WTC11 (cell line): ENCODE measurements at regions not wholly inside any gene's neighbourhood (a gene's known extent, or its start where the extent isn't known, plus 50 kb on each side); places are given as distances from the start of the nearest gene placed in this dataset.

Experiments used
- ATAC-seq: fragments of 200-7000 bp; cut with Tn5 transposase; 2 replicates; pipeline ENCODE4 v1.10.0; 2021; ENCODE audit warnings: mild to moderate bottlenecking, moderate library complexity
- CTCF ChIA-PET: fragments of 300-600 bp; sonication (Branson Sonifier 250); formaldehyde crosslinking; loops from one replicate; lab custom pipeline; 2021; ENCODE audit warnings: antibody characterized with exemption; lab: Charles Lee
- POLR2A ChIA-PET: fragments of 350-600 bp; sonication (Branson Sonifier 250); formaldehyde crosslinking; loops from one replicate; lab custom pipeline; 2021; ENCODE audit warnings: antibody characterized with exemption; lab: Charles Lee
- DNase-seq: peaks from one replicate; pipeline ENCODE4 v3.0.0; 2021; ENCODE audit warnings: low spot score
- H3K27ac Mint-ChIP-seq: 2 replicates; pipeline ENCODE4 v1.8.0; 2021; ENCODE audit warnings: mixed read lengths
- H3K27me3 Mint-ChIP-seq: 2 replicates; pipeline ENCODE4 v1.8.0; 2021; ENCODE audit warnings: low read depth, mild to moderate bottlenecking, moderate library complexity, mixed read lengths
- H3K36me3 Mint-ChIP-seq: 2 replicates; pipeline ENCODE4 v1.8.0; 2021; ENCODE audit warnings: mixed read lengths
- H3K4me1 Mint-ChIP-seq: 2 replicates; pipeline ENCODE4 v1.8.0; 2022; ENCODE audit warnings: mixed read lengths
- H3K4me3 Mint-ChIP-seq: 2 replicates; pipeline ENCODE4 v1.8.0; 2021; ENCODE audit warnings: mild to moderate bottlenecking, moderate library complexity, mixed read lengths
- H3K9me3 Mint-ChIP-seq: 2 replicates; pipeline ENCODE4 v1.8.0; 2021; ENCODE audit warnings: mixed read lengths
- ATF3 ChIP-seq: sonication (generic); formaldehyde crosslinking; conservative IDR thresholded peaks from 2 replicates; pipeline ENCODE4 v1.8.1; 2022; ENCODE audit warnings: mild to moderate bottlenecking, missing genetic modification reagents
- CREB1 ChIP-seq: sonication (generic); formaldehyde crosslinking; IDR thresholded peaks from 2 replicates; pipeline ENCODE4 v1.8.0; 2023; ENCODE audit warnings: mild to moderate bottlenecking, missing genetic modification reagents
- CREM ChIP-seq: sonication (generic); formaldehyde crosslinking; IDR thresholded peaks from 2 replicates; pipeline ENCODE4 v1.8.1; 2022; ENCODE audit warnings: mild to moderate bottlenecking, missing genetic modification reagents, moderate library complexity
- E2F4 ChIP-seq: sonication (generic); formaldehyde crosslinking; IDR thresholded peaks from 2 replicates; pipeline ENCODE4 v1.8.1; 2022; ENCODE audit warnings: low read depth, mild to moderate bottlenecking, moderate library complexity, missing genetic modification reagents, borderline replicate concordance
- E2F5 ChIP-seq: sonication (generic); formaldehyde crosslinking; IDR thresholded peaks from 2 replicates; pipeline ENCODE4 v1.8.1; 2022; ENCODE audit warnings: mild to moderate bottlenecking, moderate library complexity, missing genetic modification reagents
- FOXP1 ChIP-seq: sonication (generic); formaldehyde crosslinking; IDR thresholded peaks from 2 replicates; pipeline ENCODE4 v1.8.0; 2022; ENCODE audit warnings: missing genetic modification reagents, mild to moderate bottlenecking, moderate library complexity, borderline replicate concordance
- GABPB1 ChIP-seq: sonication (generic); formaldehyde crosslinking; IDR thresholded peaks from 2 replicates; pipeline ENCODE4 v1.8.1; 2023; ENCODE audit warnings: mild to moderate bottlenecking, missing genetic modification reagents
- GTF2I ChIP-seq: fragments of 250-450 bp; sonication (Bioruptor Pico); conservative IDR thresholded peaks from 2 replicates; pipeline ENCODE4 v1.4.0; 2021; ENCODE audit warnings: mild to moderate bottlenecking
- HMGA2 ChIP-seq: fragments of 250-450 bp; sonication (Bioruptor Pico); IDR thresholded peaks from 2 replicates; pipeline ENCODE4 v1.4.0; 2021; ENCODE audit warnings: mild to moderate bottlenecking, moderate library complexity
- NFYB ChIP-seq: sonication (generic); formaldehyde crosslinking; conservative IDR thresholded peaks from 2 replicates; pipeline ENCODE4 v1.8.0; 2022; ENCODE audit warnings: low read depth, missing genetic modification reagents
- NR3C1 ChIP-seq: sonication (generic); formaldehyde crosslinking; conservative IDR thresholded peaks from 2 replicates; pipeline ENCODE4 v1.8.1; 2023; ENCODE audit warnings: low read depth, mild to moderate bottlenecking, missing genetic modification reagents
- PREB ChIP-seq: sonication (generic); formaldehyde crosslinking; IDR thresholded peaks from 2 replicates; pipeline ENCODE4 v1.8.1; 2022; ENCODE audit warnings: mild to moderate bottlenecking, missing genetic modification reagents, moderate library complexity, borderline replicate concordance
- SP1 ChIP-seq: sonication (generic); formaldehyde crosslinking; conservative IDR thresholded peaks from 2 replicates; pipeline ENCODE4 v1.8.1; 2022; ENCODE audit warnings: missing genetic modification reagents
- TEAD4 ChIP-seq: sonication (generic); formaldehyde crosslinking; IDR thresholded peaks from 2 replicates; pipeline ENCODE4 v1.8.0; 2022; ENCODE audit warnings: mild to moderate bottlenecking, missing genetic modification reagents
- TP53 ChIP-seq: sonication (generic); formaldehyde crosslinking; IDR thresholded peaks from 2 replicates; pipeline ENCODE4 v1.8.1; 2023; ENCODE audit warnings: mild to moderate bottlenecking, missing genetic modification reagents
- USF1 ChIP-seq: sonication (generic); formaldehyde crosslinking; IDR thresholded peaks from 2 replicates; pipeline ENCODE4 v1.8.0; 2022; ENCODE audit warnings: mild to moderate bottlenecking, missing genetic modification reagents
- ZBTB21 ChIP-seq: sonication (generic); formaldehyde crosslinking; IDR thresholded peaks from 2 replicates; pipeline ENCODE4 v1.8.1; 2023; ENCODE audit warnings: mild to moderate bottlenecking, missing genetic modification reagents, borderline replicate concordance
- ZMAT4 ChIP-seq: fragments of 250-450 bp; sonication (Bioruptor Pico); IDR thresholded peaks from 2 replicates; pipeline ENCODE4 v1.9.0; 2021; ENCODE audit warnings: mild to moderate bottlenecking
- ZNF138 ChIP-seq: sonication (generic); formaldehyde crosslinking; conservative IDR thresholded peaks from 2 replicates; pipeline ENCODE4 v1.8.1; 2022; ENCODE audit warnings: mild to moderate bottlenecking, moderate library complexity, missing genetic modification reagents
- ZNF423 ChIP-seq: fragments of 250-450 bp; sonication (Bioruptor Pico); IDR thresholded peaks from 2 replicates; pipeline ENCODE4 v2.1.2; 2022; ENCODE audit warnings: mild to moderate bottlenecking, moderate library complexity
- ZNF532 ChIP-seq: fragments of 250-450 bp; sonication (Bioruptor Pico); IDR thresholded peaks from 2 replicates; pipeline ENCODE4 v1.9.0; 2021; ENCODE audit warnings: mild to moderate bottlenecking, borderline replicate concordance
- ZNF671 ChIP-seq: fragments of 250-450 bp; sonication (Bioruptor Pico); IDR thresholded peaks from 2 replicates; pipeline ENCODE4 v1.8.0; 2021; ENCODE audit warnings: mild to moderate bottlenecking
- ZSCAN18 ChIP-seq: fragments of 250-450 bp; sonication (Bioruptor Pico); IDR thresholded peaks from 2 replicates; pipeline ENCODE4 v2.1.2; 2022; ENCODE audit warnings: mild to moderate bottlenecking, moderate library complexity

GRCh38 chr7:21999896-22000295 lies 54.2 kb upstream of the CDCA7L start (continued):
- TF ChIP-seq ZSCAN18 (no peak), NFYB (CRISPR knock-in tag) (no peak), GABPB1 (no peak), ZMAT4 (CRISPR knock-in tag) (no peak), PREB (CRISPR knock-in tag) (no peak), ZBTB21 (CRISPR knock-in tag) (no peak), TEAD4 (no peak)
- TF ChIP-seq, all 79 proteins: peak for 0

- ATAC-seq, result no peak
- peaks cover 7% of the 10 kb centered on the region for H3K4me1 Mint-ChIP-seq
- ChIA-PET POLR2A (no interaction called here), CTCF (interaction anchor here (0.6 kb wide), 1 partner anchor 11 kb away, joined by 3 read pairs; no protein-coding TSS in a partner anchor)
- peaks cover 16% of the 10 kb centered on the region for H3K9me3 Mint-ChIP-seq
- H3K36me3 Mint-ChIP-seq, result peaks cover 8% of the 10 kb centered on the region; the same call in 1 of the 2 replicates
- TF ChIP-seq ZMAT4 (CRISPR knock-in tag) (no peak), CREM (CRISPR knock-in tag) (no peak), TP53 (CRISPR knock-in tag) (no peak), E2F5 (no peak), GTF2I (CRISPR knock-in tag) (no peak), NR3C1 (no peak), USF1 (CRISPR knock-in tag) (no peak), NFYB (CRISPR knock-in tag) (no peak), E2F4 (CRISPR knock-in tag) (no peak), ZNF532 (no peak), PREB (CRISPR knock-in tag) (no peak), ZNF423 (CRISPR knock-in tag) (no peak), ZNF671 (no peak), ATF3 (CRISPR knock-in tag) (no peak), CREB1 (CRISPR knock-in tag) (no peak), SP1 (no peak), ZNF138 (CRISPR knock-in tag) (no peak), HMGA2 (CRISPR knock-in tag) (no peak), FOXP1 (CRISPR knock-in tag) (no peak)
- DNase-seq, result no peak
- H3K27ac Mint-ChIP-seq, result no peak overlapping the region
- no peak overlapping the region for H3K4me3 Mint-ChIP-seq
- H3K27me3 Mint-ChIP-seq, result no peaks in the 10 kb centered on the region
These were observed 50.9 kb upstream of the CDCA7L start for GRCh38 chr7:21996641-21997040.
